ENCODE measurements at regions not wholly inside any gene's neighbourhood (a gene's known extent, or its start where the extent isn't known, plus 50 kb on each side); places are given as distances from the start of the nearest gene placed in this dataset.

GRCh38 chr13:80039000-80039399 is 301.9 kb downstream of the SPRY2 start:
- no peak overlapping the region for H3K9ac ChIP-seq (ENCODE audit: low read length)
- TF ChIP-seq EZH2phosphoT487 (conservative IDR thresholded peaks at IDR 0.05; ENCODE audit: low read length) (no peak), CTCF (IDR thresholded peaks at IDR 0.05; ENCODE audit: insufficient read depth, low read length, poor library complexity, severe bottlenecking) (no peak)
- no peaks in the 10 kb centered on the region for H4K20me1 ChIP-seq (ENCODE audit: low read depth, low read length)
- no peaks in the 10 kb centered on the region; the same call in 1 of the 2 replicates for H3K9me2 ChIP-seq (replicated peaks; ENCODE audit: insufficient read depth, low read length)
- H3K4me2 ChIP-seq (ENCODE audit: low read depth, low read length, poor library complexity, severe bottlenecking), result no peak overlapping the region
- no peaks in the 10 kb centered on the region for H3K79me2 ChIP-seq (ENCODE audit: insufficient read depth, low read length)
- H3K4me3 ChIP-seq (ENCODE audit: insufficient read depth, low read length, poor library complexity, severe bottlenecking), result no peak overlapping the region
- H3F3A ChIP-seq (ENCODE audit: insufficient read depth), result no peaks in the 10 kb centered on the region
- no peaks in the 10 kb centered on the region for H3K27me3 ChIP-seq (ENCODE audit: low read length)
- no peaks in the 10 kb centered on the region for H3K9me3 ChIP-seq (ENCODE audit: insufficient read depth, low read length)
- H3K27ac ChIP-seq (ENCODE audit: low read depth, low read length), result no peak overlapping the region
- H3K36me3 ChIP-seq (ENCODE audit: low read length), result no peaks in the 10 kb centered on the region
- no peak overlapping the region for H2AFZ ChIP-seq (ENCODE audit: low read depth, low read length, severe bottlenecking)

GRCh38 chr13:80038371-80038770 is 302.6 kb downstream of the SPRY2 start:
- no peaks in the 10 kb centered on the region; the same call in 1 of the 2 replicates for H3K9me2 ChIP-seq (replicated peaks; ENCODE audit: insufficient read depth, low read length)
- no peak overlapping the region for H3K27ac ChIP-seq (ENCODE audit: low read depth, low read length)
- no peaks in the 10 kb centered on the region for H3K27me3 ChIP-seq (ENCODE audit: low read length)
- H2AFZ ChIP-seq (ENCODE audit: low read depth, low read length, severe bottlenecking), result no peak overlapping the region
- H3F3A ChIP-seq (ENCODE audit: insufficient read depth), result no peaks in the 10 kb centered on the region
- TF ChIP-seq CTCF (IDR thresholded peaks at IDR 0.05; ENCODE audit: insufficient read depth, low read length, poor library complexity, severe bottlenecking) (no peak), EZH2phosphoT487 (conservative IDR thresholded peaks at IDR 0.05; ENCODE audit: low read length) (no peak)
- H3K4me3 ChIP-seq (ENCODE audit: insufficient read depth, low read length, poor library complexity, severe bottlenecking), result no peak overlapping the region
- no peaks in the 10 kb centered on the region for H3K79me2 ChIP-seq (ENCODE audit: insufficient read depth, low read length)
- no peak overlapping the region for H3K4me2 ChIP-seq (ENCODE audit: low read depth, low read length, poor library complexity, severe bottlenecking)
- no peak overlapping the region for H3K9ac ChIP-seq (ENCODE audit: low read length)
- no peaks in the 10 kb centered on the region for H3K9me3 ChIP-seq (ENCODE audit: insufficient read depth, low read length)
- H4K20me1 ChIP-seq (ENCODE audit: low read depth, low read length), result no peaks in the 10 kb centered on the region
- H3K36me3 ChIP-seq (ENCODE audit: low read length), result no peaks in the 10 kb centered on the region

- no peaks in the 10 kb centered on the region for H3K9me3 ChIP-seq (ENCODE audit: insufficient read depth, low read length)
These were observed 303.4 kb downstream of the SPRY2 start for GRCh38 chr13:80037505-80037888.

More at GRCh38 chr13:80037505-80037888, 303.4 kb downstream of the SPRY2 start:
- no peaks in the 10 kb centered on the region for H3F3A ChIP-seq (ENCODE audit: insufficient read depth)
- no peaks in the 10 kb centered on the region for H3K79me2 ChIP-seq (ENCODE audit: insufficient read depth, low read length)
- H3K9me2 ChIP-seq (replicated peaks; ENCODE audit: insufficient read depth, low read length), result no peaks in the 10 kb centered on the region; the same call in 1 of the 2 replicates
- no peak overlapping the region for H3K4me3 ChIP-seq (ENCODE audit: insufficient read depth, low read length, poor library complexity, severe bottlenecking)
- TF ChIP-seq EZH2phosphoT487 (conservative IDR thresholded peaks at IDR 0.05; ENCODE audit: low read length), result no peak
- TF ChIP-seq CTCF (IDR thresholded peaks at IDR 0.05; ENCODE audit: insufficient read depth, low read length, poor library complexity, severe bottlenecking), result no peak
- no peak overlapping the region for H3K27ac ChIP-seq (ENCODE audit: low read depth, low read length)
- H3K36me3 ChIP-seq (ENCODE audit: low read length), result no peaks in the 10 kb centered on the region
- no peak overlapping the region for H3K4me2 ChIP-seq (ENCODE audit: low read depth, low read length, poor library complexity, severe bottlenecking)
- no peaks in the 10 kb centered on the region for H4K20me1 ChIP-seq (ENCODE audit: low read depth, low read length)
- H3K27me3 ChIP-seq (ENCODE audit: low read length), result no peaks in the 10 kb centered on the region
- H3K9ac ChIP-seq (ENCODE audit: low read length), result no peak overlapping the region
- H2AFZ ChIP-seq (ENCODE audit: low read depth, low read length, severe bottlenecking), result no peak overlapping the region

All from SU-DHL-6 (cell line).